Progenitor cell of endocrine pancreas (in vitro differentiated cells): ENCODE measurements at regions not wholly inside any gene's neighbourhood (a gene's known extent, or its start where the extent isn't known, plus 50 kb on each side); places are given as distances from the start of the nearest gene placed in this dataset.

Experiments
- DNase-seq: peaks from one replicate; pipeline ENCODE4 v3.0.0; 2021; ENCODE audit warnings: low spot score; ENCODE audit not compliant: unreplicated experiment
- H3K27ac Mint-ChIP-seq: 2 replicates; pipeline ENCODE4 v1.8.0; 2021; ENCODE audit warnings: mild to moderate bottlenecking, moderate library complexity, mixed read lengths
- H3K27me3 Mint-ChIP-seq: 2 replicates; pipeline ENCODE4 v1.8.0; 2021; ENCODE audit warnings: mixed read lengths
- H3K36me3 Mint-ChIP-seq: 2 replicates; pipeline ENCODE4 v1.8.0; 2022; ENCODE audit warnings: mixed read lengths; ENCODE audit not compliant: insufficient read depth
- H3K4me1 Mint-ChIP-seq: 2 replicates; pipeline ENCODE4 v1.8.0; 2021; ENCODE audit warnings: low read depth, mixed read lengths
- H3K4me3 Mint-ChIP-seq: 2 replicates; pipeline ENCODE4 v1.8.0; 2021; ENCODE audit warnings: low read depth, mild to moderate bottlenecking, moderate library complexity, mixed read lengths
- H3K9me3 Mint-ChIP-seq: 2 replicates; pipeline ENCODE4 v1.8.0; 2021; ENCODE audit warnings: low read depth, mixed read lengths
- TF ChIP-seq, protein P1 (sequence below): fragments of 200-600 bp; sonication (generic); IDR thresholded peaks from one replicate; pipeline ENCODE4 v1.5.0; 2021; ENCODE audit warnings: antibody characterized with exemption, mild to moderate bottlenecking; ENCODE audit not compliant: unreplicated experiment

GRCh38 chr2:37454851-37455762 lies 110.7 kb downstream of the QPCT start:
- no peak overlapping the region for H3K4me3 Mint-ChIP-seq
- no peaks in the 10 kb centered on the region for H3K27me3 Mint-ChIP-seq
- no peak for DNase-seq
- H3K4me1 Mint-ChIP-seq: peaks cover 7% of the 10 kb centered on the region
- H3K27ac Mint-ChIP-seq: no peak overlapping the region
- H3K36me3 Mint-ChIP-seq: no peaks in the 10 kb centered on the region
- H3K9me3 Mint-ChIP-seq: no peaks in the 10 kb centered on the region
- TF ChIP-seq, protein P1, sequence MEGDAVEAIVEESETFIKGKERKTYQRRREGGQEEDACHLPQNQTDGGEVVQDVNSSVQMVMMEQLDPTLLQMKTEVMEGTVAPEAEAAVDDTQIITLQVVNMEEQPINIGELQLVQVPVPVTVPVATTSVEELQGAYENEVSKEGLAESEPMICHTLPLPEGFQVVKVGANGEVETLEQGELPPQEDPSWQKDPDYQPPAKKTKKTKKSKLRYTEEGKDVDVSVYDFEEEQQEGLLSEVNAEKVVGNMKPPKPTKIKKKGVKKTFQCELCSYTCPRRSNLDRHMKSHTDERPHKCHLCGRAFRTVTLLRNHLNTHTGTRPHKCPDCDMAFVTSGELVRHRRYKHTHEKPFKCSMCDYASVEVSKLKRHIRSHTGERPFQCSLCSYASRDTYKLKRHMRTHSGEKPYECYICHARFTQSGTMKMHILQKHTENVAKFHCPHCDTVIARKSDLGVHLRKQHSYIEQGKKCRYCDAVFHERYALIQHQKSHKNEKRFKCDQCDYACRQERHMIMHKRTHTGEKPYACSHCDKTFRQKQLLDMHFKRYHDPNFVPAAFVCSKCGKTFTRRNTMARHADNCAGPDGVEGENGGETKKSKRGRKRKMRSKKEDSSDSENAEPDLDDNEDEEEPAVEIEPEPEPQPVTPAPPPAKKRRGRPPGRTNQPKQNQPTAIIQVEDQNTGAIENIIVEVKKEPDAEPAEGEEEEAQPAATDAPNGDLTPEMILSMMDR: no peak

- no peaks in the 10 kb centered on the region for H3K9me3 Mint-ChIP-seq
- peaks cover 13% of the 10 kb centered on the region for H3K4me1 Mint-ChIP-seq
- DNase-seq: no peak
- no peak overlapping the region for H3K27ac Mint-ChIP-seq
- TF ChIP-seq, protein P1: no peak
- no peaks in the 10 kb centered on the region for H3K27me3 Mint-ChIP-seq
- no peak overlapping the region for H3K4me3 Mint-ChIP-seq
- no peaks in the 10 kb centered on the region for H3K36me3 Mint-ChIP-seq
These were observed 112.0 kb downstream of the QPCT start for GRCh38 chr2:37456479-37456878.

GRCh38 chr2:37457401-37457901 lies 113.0 kb downstream of the QPCT start:
- Mint-ChIP-seq H3K36me3 (no peaks in the 10 kb centered on the region), H3K27ac (no peak overlapping the region), H3K4me1 (peaks cover 13% of the 10 kb centered on the region), H3K4me3 (no peak overlapping the region), H3K27me3 (no peaks in the 10 kb centered on the region), H3K9me3 (no peaks in the 10 kb centered on the region)
- TF ChIP-seq, protein P1: no peak
- no peak for DNase-seq

DNA sequence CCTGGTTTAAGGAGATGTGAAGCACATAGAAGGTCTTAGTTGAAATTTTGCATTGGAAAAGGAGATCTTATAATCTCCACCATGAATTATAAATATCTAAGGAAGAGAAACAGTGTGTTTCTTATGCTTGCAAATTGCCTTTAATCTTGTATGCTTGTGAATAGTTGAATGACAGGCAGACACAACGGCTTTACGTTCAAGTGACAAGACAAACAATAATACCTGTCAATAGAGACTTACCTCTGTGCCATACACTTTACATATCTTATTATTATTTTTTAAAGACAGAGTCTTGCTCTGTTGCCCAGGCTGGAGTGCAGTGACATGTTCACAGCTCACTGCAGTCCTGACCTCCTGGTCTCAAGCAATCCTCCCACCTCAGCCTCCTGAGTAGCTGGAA lies 113.7 kb downstream of the QPCT start:
- H3K27me3 Mint-ChIP-seq: no peaks in the 10 kb centered on the region
- no peaks in the 10 kb centered on the region for H3K9me3 Mint-ChIP-seq
- no peaks in the 10 kb centered on the region for H3K36me3 Mint-ChIP-seq
- H3K27ac Mint-ChIP-seq: no peak overlapping the region
- H3K4me1 Mint-ChIP-seq: peaks cover 13% of the 10 kb centered on the region
- TF ChIP-seq, protein P1: no peak
- no peak overlapping the region for H3K4me3 Mint-ChIP-seq
- DNase-seq: no peak

DNA sequence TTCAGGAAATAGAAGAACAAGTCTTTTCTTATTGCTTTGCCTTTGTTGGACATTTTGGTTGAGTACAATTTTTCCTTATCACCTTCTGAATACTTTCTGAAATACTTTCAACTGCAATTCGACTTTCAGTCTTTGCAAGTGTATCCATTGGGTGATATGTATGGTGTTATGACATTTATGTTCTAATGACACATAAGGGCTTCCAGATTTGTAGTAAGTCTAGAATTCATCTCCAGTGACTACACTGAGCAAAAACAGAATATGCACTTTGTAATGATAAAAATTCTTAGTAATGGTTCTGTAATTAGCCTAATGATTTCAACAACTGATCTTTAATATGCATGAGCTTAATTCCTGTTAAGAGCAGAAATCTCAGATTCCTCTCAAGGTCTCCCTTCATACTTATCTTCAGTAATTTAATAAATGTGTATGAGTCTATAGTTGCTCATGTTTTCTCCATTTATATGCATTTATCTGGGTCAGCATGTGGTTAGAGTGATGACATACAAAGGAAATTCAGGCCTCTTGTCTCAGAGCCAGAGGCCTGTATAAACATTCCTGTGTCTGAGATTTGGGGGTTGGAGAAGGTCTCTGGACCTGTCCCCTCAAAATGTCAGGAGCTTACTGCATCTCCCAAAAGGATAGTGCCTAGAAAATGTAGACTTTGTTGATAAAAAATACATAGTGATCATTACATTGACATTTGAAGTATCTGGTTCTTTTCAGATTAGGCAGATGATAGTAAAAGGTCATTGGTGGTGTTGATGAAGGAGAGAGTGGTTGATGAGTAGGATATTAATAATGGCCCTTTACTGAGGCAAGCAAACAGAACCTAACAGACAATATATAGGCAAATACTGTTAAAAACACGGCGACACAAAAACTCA lies 114.9 kb downstream of the QPCT start:
- H3K4me3 Mint-ChIP-seq: no peak overlapping the region
- H3K36me3 Mint-ChIP-seq: no peaks in the 10 kb centered on the region
- H3K27me3 Mint-ChIP-seq: no peaks in the 10 kb centered on the region
- no peak overlapping the region for H3K27ac Mint-ChIP-seq
- TF ChIP-seq, protein P1: no peak
- peaks cover 5% of the 10 kb centered on the region for H3K9me3 Mint-ChIP-seq
- peaks cover 21% of the 10 kb centered on the region for H3K4me1 Mint-ChIP-seq
- DNase-seq: no peak
